Endothelial cell of umbilical vein (primary cell): ENCODE measurements at regions not wholly inside any gene's neighbourhood (a gene's known extent, or its start where the extent isn't known, plus 50 kb on each side); places are given as distances from the start of the nearest gene placed in this dataset.

Source experiments
- CTCF ChIP-seq, 2 donors: IDR thresholded peaks; 1 replicate in 1 of 2; 2 replicates in 1 of 2; pipeline ENCODE4 v1.5.1; 2011; ENCODE audit warnings: low read length in 2 of 2, mild to moderate bottlenecking in 2 of 2, moderate library complexity in 2 of 2, control low read depth in 1 of 2, inconsistent platforms in 1 of 2, low read depth in 1 of 2; ENCODE audit not compliant: insufficient read depth in 1 of 2; ENCODE audit errors: extremely low read depth in 1 of 2
- EZH2 ChIP-seq: IDR thresholded peaks from 2 replicates; pipeline ENCODE4 v1.6.1; 2012; ENCODE audit warnings: borderline replicate concordance, low read depth, mild to moderate bottlenecking, moderate library complexity, low read length, inconsistent platforms; ENCODE audit not compliant: severe bottlenecking
- FOS ChIP-seq: IDR thresholded peaks from 2 replicates; pipeline ENCODE4 v1.6.1; 2011; ENCODE audit warnings: mild to moderate bottlenecking, low read length, moderate library complexity, borderline replicate concordance; ENCODE audit not compliant: insufficient read depth
- GATA2 ChIP-seq: IDR thresholded peaks from 2 replicates; pipeline ENCODE4 v1.7.0; 2011; ENCODE audit warnings: low read depth, mild to moderate bottlenecking, moderate library complexity, mixed read lengths, low read length; ENCODE audit not compliant: insufficient read length, insufficient read depth
- JUN ChIP-seq: IDR thresholded peaks from 2 replicates; pipeline ENCODE4 v1.6.1; 2011; ENCODE audit warnings: borderline replicate concordance, low read depth; ENCODE audit not compliant: insufficient read length, insufficient read depth
- MAX ChIP-seq: IDR thresholded peaks from 2 replicates; pipeline ENCODE4 v1.6.1; 2011; ENCODE audit not compliant: insufficient read depth, insufficient read length
- MYC ChIP-seq: IDR thresholded peaks from one replicate; pipeline ENCODE4 v1.6.1; 2011; ENCODE audit warnings: mild to moderate bottlenecking, low read depth, low read length
- POLR2A ChIP-seq: IDR thresholded peaks from 2 replicates; pipeline ENCODE4 v1.6.1; 2012; ENCODE audit warnings: low read depth, mild to moderate bottlenecking, control low read depth, low read length
- POLR2AphosphoS5 ChIP-seq: IDR thresholded peaks from 2 replicates; pipeline ENCODE4 v1.6.1; 2012; ENCODE audit warnings: low read depth, mild to moderate bottlenecking, control low read depth, low read length, moderate library complexity; ENCODE audit not compliant: insufficient read depth

- TF ChIP-seq POLR2A, result no peak
- no peak for TF ChIP-seq CTCF (IDR thresholded peaks at IDR 0.05; ENCODE audit: extremely low read depth in 1 of 2, insufficient read depth in 1 of 2, low read depth in 1 of 2, low read length in 2 of 2)
- TF ChIP-seq FOS, result no peak
- TF ChIP-seq POLR2AphosphoS5, result no peak
- TF ChIP-seq EZH2, result no peak
- TF ChIP-seq MAX, result no peak
- TF ChIP-seq MYC, result no peak
- no peak for TF ChIP-seq JUN
- TF ChIP-seq GATA2, result no peak
Observed at GRCh38 chr17:53934931-53935330, 112.2 kb downstream of the KIF2B start.
